GM11168 (cell line): ENCODE measurements at regions not wholly inside any gene's neighbourhood (a gene's known extent, or its start where the extent isn't known, plus 50 kb on each side); places are given as distances from the start of the nearest gene placed in this dataset.
"Not testable (repeated sequence)": the region's sequence is repeated elsewhere in the genome, so short reads cannot be mapped to it uniquely, and the experiment has no call there.

ENCODE experiments used
- in situ Hi-C: fragments of 300-500 bp; cut with MboI; formaldehyde crosslinking; loops from one replicate; pipeline ENCODE4 v1.12.0; 2022; ENCODE audit warnings: low sequenced_read_pairs; ENCODE audit not compliant: unreplicated experiment

DNA sequence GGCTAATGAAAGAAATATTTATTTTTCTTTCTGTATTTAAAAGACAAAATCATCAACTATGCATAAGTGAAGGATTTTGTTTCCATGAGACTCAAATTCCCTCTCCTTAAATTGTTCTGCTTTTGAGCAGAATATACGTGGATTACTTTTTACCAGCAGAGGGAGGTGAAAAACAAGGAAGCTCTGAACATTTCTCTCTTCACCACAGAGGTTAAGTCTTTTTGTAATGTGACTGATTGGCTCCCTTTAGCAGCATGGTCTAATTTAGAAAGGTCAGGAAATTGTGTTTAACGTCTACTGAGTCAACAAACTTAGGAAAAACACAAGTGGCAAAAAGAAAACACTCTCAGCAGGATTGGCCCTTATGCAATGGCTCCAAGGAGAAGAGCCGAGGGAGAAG lies 55.1 kb upstream of the F9 start:
- in situ Hi-C loops: no loop called here

DNA sequence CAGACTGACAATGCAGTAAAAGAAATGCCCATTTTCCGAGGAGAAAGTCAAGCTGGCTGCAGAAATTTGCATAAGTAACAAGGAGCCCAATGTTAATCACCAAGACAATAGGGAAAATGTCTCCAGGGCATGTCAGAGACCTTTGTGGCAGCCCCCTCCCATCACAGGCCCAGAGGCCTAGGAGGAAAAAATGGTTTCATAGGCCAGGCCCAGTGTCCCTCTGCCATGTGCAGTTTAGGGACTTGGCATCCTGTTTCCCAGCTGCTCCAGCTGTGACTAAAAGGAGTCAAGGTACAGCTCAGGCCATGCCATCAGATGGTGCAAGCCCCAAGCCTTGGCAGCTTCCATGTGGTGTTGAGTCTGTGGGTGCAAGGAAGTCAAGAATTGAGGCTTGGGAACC lies 68.6 kb upstream of the F9 start:
- in situ Hi-C loops: not testable (repeated sequence)

DNA sequence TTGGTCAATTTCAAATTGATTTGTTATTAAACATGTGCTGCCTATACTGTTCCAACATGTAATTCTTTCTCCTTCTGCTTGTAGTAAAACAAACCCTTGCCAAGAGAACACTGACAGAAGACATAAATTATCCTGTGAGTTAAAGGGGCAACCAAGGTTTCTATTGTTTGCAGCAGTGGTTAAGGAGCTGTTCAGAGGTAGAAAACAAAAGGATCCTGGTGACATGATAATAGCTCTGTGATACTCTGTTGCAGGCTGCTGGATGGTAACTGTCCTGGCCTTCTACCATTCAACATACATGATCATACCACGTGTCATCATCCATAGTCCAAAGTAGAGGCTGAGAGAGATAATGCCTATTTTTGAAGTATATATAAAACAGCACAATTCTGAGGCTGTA lies 75.8 kb upstream of the F9 start:
- in situ Hi-C loops: no loop called here

DNA sequence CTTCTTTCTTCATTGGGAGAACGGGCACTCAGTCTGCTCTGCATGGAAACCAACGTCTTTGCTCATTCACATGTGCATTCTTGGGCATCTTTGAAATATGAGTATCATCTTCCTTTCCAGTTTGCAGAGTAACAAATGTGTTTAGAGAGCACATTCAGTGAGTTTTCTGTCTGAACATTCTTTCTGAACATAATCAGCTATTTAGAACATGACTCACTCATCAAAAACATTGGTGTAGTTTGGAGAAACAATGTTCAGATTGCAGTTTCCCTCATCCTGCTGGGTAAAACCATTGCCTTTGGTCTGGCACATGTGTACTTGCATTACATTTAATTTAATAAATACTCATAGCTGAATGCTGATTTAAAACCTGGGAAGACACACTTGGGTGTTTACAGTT lies 81.5 kb upstream of the F9 start:
- in situ Hi-C loops: no loop called here

DNA sequence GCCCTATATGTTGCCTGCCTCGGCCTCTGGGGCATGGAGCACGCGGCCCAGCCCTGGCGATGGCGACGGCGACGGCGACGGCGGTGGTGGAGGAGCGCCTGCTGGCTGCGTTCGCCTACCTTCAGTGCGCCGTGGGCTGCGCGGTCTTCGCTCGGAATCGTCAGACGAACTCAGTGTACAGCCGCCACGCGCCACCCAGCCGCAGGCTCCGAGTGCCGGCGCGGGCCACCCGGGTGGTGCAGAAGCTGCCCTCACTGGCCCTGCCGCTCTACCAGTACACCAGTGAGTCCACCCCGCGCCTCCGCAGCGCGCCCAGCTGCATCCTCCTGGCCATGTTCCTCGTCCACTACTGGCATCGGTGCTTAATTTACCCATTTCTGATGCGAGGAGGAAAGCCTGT lies 83.7 kb upstream of the F9 start:
- in situ Hi-C loops: no loop called here

DNA sequence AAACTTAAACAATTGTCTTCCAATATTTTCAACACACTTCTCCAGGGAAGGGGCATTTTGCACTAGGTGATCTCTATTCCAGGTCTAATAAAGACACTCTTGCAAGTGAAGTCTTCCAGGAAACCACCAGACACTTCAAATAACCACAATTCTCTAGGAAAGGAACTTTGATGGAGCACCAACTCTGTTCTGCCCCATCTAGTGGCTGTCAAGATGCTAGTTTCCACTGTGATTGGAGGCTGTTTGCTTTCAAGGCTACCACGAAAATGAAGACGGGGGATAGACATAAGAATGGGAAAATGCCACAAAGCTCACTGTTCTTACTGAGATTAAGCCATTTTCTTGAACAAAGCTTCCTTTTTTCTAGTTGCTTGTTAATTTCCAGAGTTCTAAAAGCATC lies 100.6 kb upstream of the F9 start:
- in situ Hi-C loops: no loop called here

DNA sequence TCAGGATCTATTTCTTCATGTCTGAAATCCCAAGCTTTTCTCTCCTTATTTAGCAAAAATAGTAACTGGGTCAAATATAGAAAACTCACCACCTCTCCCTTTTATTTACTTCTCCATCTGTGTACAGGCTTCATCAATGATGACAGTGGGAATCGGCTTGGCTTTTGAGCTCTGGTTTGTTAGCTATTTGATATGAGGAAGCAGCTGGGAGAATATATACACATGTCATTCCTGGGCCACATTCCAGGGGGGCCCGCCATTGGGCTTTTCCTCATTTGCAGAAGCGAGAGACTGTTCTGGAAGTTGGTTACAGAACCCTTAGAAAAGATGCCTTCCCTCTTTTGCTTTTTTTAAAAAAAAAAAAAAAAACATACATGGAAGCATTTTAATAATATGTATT lies 107.4 kb upstream of the F9 start:
- in situ Hi-C loops: no loop called here

DNA sequence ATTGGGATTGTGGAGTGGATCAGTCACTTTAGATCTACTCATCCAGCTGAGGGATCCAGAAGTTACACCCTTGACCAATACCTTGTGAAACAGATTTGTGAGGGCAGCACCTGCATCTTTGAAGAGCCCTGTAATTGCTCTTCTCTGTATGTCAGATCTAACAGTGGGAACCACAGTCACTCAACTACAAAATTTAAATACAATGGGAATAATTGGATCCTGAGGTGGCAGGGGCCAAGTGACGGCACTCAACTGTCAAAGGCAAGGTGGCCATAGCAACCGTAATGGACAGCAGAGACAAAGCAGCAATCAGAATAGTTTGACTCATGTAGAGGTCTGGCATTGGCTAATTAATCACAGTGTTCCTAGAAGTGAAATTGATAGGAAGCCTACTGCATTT lies 132.3 kb upstream of the F9 start:
- in situ Hi-C loops: loop anchor here (10.0 kb wide), 1 partner anchor 153 kb away; no protein-coding TSS in a partner anchor

DNA sequence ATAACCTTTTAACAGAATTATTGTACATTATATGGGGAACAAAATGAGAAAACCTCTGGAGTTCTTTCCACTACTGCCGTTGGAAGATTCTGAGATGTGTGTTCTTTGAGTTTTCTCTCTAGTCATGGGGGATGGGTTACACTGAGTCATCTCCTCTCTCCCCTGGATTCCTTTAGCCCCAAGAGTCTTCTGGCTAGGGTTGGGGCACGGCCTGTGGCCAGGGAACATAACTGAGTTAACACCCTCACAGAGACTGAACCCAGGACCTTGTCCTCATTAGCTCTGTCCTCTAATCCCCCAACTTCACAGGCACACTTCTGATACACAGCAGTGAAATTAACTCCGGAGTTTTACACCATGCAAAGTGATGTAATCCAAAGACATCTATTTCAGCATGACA lies 142.3 kb upstream of the F9 start:
- in situ Hi-C loops: no loop called here

DNA sequence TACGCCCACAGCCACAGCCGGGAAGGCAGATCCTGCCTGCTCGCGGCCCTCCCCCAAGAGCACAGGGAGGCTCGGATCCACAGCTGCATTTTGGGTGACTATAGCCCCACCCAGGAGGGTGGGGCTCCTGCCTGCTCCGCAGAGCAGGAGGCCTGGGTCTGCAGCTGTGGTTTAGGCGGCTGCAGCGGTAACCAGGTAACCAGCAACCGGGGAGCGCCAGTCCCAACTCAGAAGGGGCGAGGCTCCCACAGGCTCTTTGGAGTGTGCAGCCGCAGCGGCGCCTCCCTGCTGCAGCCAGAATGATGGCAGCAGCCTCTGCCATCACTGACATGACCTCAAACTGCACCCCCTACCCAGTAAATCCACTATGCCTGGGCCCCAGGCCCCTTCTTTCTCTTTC lies 148.0 kb upstream of the F9 start:
- in situ Hi-C loops: no loop called here

DNA sequence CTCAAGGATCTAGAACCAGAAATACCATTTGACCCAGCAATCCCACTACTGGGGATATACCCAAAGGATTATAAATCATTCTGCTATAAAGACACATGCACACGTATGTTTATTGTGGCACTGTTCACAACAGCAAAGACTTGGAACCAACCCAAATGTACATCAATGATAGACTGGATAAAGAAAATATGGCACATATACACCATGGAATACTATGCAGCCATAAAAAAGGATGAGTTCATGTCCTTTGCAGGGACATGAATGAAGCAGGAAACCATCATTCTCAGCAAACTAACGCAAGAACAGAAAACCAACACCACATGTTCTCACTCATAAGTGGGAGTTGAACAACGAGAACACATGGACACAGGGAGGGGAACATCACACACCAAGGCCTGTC lies 154.0 kb upstream of the F9 start:
- in situ Hi-C loops: not testable (repeated sequence)

DNA sequence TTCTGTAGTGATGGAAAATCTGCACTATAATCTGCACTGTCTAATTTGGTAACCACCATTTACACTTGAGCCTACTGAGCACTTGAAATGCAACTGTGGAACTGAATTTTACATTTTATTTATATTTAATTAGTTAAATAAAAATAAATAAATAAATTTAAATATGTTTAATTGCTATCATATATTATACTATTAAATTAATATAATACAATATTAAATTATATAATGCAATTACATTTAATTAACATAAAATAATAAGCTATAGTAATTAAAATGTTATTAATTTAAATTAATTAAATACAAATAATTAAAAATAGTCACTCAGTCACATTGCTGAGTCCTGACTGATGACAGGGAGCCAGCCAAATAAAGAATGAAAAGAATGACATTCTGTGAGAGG lies 170.2 kb upstream of the F9 start:
- in situ Hi-C loops: no loop called here

DNA sequence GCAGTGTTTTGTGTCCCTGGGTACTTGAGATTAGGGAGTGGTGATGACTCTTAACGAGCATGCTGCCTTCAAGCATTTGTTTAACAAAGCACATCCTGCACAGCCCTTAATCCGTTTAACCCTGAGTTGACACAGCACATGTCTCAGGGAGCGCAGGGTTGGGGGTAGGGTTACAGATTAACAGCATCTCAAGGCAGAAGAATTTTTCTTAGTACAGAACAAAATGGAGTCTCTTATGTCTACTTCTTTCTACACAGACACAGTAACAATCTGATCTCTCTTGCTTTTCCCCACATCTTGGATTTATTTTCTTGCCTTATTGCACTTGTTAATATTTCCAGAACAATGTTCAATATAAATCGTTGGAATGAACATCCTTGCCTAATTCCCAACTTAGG lies 187.9 kb upstream of the F9 start:
- in situ Hi-C loops: not testable (repeated sequence)

DNA sequence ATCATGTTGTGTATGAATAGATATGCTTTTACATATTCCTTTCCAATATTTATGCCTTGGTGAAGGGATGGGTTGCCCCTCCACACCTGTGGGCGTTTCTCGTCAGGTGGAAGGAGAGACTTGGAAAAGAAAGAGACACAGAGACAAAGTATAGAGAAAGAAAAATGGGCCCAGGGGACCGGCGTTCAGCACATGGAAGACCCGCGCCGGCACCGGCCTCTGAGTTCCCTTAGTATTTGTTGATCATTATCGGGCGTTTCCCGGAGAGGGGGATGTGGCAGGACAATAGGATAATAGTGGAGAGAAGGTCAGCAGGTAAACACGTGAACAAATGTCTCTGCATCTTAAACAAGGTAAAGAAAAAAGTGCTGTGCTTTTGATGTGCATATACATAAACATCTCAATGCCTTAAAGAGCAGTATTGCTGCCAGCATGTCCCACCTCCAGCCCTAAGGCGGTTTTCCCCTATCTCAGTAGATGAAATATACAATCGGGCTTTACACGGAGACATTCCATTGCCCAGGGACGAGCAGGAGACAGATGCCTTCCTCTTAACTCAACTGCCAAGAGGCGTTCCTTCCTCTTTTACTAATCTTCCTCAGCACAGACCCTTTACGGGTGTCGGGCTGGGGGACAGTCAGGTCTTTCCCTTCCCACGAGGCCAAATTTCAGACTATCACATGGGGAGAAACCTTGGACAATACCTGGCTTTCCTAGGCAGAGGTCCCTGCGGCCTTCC lies 188.5 kb upstream of the F9 start:
- in situ Hi-C loops: not testable (repeated sequence)

DNA sequence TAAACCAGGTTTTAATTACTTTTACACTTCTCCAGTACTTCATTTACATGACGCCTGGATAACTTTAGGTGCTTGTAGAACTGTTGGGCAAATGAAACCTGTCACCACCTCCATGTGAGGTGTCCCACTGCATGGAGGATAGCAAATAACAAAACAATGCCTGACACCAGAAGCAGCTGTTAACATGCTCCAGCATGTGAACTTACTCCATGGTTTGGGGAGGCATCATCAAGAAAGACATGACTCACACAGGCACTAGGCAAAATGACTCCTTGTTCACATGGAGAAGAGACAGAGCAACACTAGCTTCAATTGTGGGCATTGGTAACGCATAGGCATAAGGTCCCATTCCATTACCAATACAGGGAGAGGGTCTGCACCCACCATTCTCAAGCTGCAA lies 198.1 kb upstream of the F9 start:
- in situ Hi-C loops: no loop called here

DNA sequence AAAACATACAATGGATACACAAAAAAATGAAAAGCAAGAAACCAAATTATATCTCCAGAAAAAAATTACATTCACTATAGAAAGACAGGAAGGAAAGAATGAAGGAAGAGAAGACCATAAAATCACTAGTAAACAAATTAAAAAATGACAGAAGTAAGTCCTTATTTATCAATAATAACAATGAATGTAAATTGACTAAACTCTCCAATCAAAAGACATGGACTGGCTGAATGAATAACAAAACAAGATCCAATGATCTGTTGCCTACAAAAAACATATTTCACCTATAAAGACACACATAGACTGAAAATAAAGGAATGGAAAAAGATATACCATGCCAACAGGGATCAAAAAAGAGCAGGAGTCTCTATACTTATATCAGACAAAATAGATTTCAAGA lies 203.2 kb upstream of the F9 start:
- in situ Hi-C loops: no loop called here

DNA sequence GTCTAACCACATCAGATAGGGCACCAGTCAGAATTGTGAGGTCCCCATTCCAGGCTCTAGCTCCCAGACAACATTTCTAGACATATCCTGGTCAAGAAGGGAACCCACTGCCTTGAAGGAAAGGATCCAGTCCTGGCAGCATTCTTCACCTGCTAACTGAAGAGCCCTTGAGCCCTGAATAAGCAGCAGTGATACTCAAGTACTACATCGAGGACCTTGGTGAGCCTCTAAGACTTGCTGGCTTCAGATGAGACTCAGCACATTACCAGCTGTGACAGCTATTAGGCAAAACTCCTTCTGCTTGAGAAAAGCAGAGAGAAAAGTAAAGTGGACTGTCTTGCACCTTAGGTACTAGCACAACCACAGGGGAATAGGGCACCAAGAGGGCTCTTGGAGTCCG lies 205.8 kb upstream of the F9 start:
- in situ Hi-C loops: no loop called here

DNA sequence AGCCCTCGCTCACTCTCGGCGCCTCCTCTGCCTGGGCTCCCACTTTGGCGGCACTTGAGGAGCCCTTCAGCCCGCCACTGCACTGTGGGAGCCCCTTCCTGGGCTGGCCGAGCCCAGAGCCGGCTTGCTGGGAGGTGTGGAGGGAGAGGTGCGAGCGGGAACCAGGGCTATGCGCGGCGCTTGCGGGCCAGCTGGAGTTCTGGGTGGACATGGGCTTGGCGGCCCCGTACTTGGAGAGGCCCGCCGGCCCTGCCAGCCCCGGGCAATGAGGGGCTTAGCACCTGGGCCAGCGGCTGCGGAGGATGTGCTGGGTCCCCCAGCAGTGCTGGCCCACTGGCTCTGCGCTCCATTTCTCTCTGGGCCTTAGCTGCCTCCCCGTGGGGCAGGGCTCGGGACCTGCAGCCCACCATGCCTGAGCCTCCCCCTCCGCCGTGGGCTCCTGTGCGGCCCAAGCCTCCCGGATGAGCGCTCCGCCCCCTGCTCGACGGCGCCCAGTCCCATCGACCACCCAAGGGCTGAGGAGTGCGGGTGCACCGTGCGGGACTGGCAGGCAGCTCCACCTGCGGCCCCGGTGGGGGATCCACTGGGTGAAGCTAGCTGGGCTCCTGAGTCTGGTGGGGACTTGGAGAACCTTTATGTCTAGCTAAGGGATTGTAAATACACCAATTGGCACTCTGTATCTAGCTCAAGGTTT lies 209.7 kb upstream of the F9 start:
- in situ Hi-C loops: not testable (repeated sequence)

DNA sequence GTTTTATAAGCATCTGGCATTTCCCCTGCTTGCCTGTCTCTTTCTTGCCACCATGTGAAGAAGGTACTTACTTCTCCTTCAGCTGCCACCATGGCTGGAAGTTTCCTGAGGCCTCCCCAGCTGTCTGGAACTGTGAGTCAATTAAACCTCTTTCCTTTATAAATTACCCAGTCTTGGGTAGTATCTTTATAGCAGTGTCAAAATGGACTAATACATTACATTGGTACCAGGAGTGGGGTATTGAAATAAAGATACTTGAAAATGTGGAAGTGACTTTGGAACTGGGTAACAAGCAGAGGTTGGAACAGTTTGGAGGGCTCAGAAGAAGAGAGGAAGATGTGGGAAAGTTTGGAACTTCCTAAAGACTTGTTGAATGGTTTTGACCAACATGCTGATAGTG lies 223.9 kb upstream of the F9 start:
- in situ Hi-C loops: not testable (repeated sequence)

DNA sequence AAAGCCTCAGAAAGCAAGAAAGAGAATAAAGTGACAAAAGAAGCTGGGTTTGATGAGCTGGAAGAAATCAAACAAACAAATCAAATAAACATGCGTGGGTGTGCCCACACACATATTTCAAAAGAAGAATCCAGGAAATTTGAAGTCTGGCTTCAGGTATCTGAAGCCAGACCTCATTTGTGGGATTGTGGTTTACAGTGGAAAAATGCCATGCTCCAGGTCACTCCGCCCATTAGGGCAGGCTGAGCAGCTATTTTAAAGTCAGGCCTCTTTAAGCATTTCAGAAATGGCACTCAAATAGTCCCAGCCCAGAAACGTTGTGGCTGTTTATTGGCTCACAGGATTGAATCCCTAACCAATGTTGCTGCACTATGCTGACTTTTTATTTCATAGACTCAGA lies 226.1 kb upstream of the F9 start:
- in situ Hi-C loops: no loop called here

DNA sequence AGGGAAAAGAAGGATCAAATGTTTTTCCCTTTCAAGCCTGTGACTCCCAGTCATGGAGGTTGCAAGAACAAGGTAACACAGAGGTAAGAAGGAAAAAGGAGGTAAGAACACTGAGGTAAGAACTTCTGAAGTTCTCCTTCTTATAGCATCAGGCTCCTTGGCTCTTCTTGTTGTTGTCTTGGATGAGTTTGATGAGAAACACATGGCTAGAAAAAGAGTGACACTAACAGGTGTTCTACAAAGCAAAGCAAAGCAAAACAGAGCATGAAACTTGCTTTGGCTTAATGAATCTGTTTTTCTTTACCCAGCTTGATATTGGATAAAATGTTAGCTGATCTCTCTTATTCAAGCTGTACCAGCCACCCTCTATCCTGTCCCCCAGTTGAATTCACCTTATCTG lies 231.2 kb upstream of the F9 start:
- in situ Hi-C loops: no loop called here

DNA sequence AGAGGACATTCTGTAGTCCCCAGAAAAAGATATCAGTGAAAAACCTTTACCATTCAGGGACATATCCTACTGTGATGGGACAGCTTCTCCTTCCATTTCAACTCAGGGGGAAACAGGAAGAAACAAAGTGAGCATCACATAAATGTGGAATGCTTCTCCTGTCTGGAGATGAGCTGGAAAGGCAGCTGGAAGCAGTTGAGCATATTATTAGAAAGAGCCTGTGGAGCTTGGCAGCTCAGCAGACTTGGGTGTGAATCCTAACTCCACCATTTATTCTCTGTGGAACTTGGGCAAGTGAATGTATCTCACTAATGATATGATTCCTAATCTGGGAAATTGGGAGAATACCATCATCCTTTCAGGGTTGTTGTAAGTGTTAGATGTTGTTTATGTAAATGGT lies 232.1 kb upstream of the F9 start:
- in situ Hi-C loops: no loop called here
